Endothelial cell of umbilical vein (primary cell): ENCODE measurements at regions not wholly inside any gene's neighbourhood (a gene's known extent, or its start where the extent isn't known, plus 50 kb on each side); places are given as distances from the start of the nearest gene placed in this dataset.

ENCODE experiments used
- EZH2 ChIP-seq: IDR thresholded peaks from 2 replicates; pipeline ENCODE4 v1.6.1; 2012; ENCODE audit warnings: borderline replicate concordance, low read depth, mild to moderate bottlenecking, moderate library complexity, low read length, inconsistent platforms; ENCODE audit not compliant: severe bottlenecking
- POLR2A ChIP-seq: IDR thresholded peaks from 2 replicates; pipeline ENCODE4 v1.6.1; 2012; ENCODE audit warnings: low read depth, mild to moderate bottlenecking, control low read depth, low read length

DNA sequence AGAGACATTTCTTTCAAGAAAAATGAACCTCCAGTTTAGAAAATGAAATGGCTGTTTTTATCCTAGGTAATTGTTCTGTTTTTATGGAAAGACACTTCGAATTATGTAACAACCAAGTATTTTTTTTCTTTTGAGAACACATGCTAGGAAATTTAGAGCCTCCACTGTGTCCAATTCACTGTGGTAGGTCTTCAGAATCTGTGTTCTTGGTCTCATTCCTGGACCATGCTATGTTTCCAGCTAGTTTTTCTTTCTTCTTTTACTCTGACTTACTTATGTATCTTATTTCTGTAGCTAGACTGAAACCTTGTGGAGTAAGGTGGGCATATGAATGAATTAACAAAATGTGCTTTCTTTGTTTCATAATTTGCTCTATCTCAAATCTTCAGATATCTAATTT, 391.7 kb upstream of the KLHL29 start:
- no peak for TF ChIP-seq POLR2A
- no peak for TF ChIP-seq EZH2
